Thoracic aorta (tissue), 2 donors: ENCODE measurements at regions not wholly inside any gene's neighbourhood (a gene's known extent, or its start where the extent isn't known, plus 50 kb on each side); places are given as distances from the start of the nearest gene placed in this dataset.

Experiments
- ATAC-seq: fragments of 150-250 bp; one replicate; pipeline ENCODE4 v1.8.0; 2017; ENCODE audit warnings: low read depth; ENCODE audit not compliant: insufficient number of reproducible peaks, low FRiP score
- DNase-seq: peaks from one replicate; pipeline ENCODE4 v3.0.0-alpha.2; 2020; ENCODE audit warnings: low spot score
- H3K27ac ChIP-seq, 2 donors: fragments of 200-600 bp; sonication (generic); 1 replicate in 1 of 2; 2 replicates in 1 of 2; pipeline ENCODE4 v1.5.1; 2016; ENCODE audit warnings: mild to moderate bottlenecking in 2 of 2, moderate library complexity in 2 of 2
- H3K27me3 ChIP-seq: fragments of 200-600 bp; sonication (generic); replicated peaks from 2 replicates; pipeline ENCODE4 v1.6.0; 2016; ENCODE audit warnings: mild to moderate bottlenecking; ENCODE audit not compliant: insufficient read depth
- H3K36me3 ChIP-seq: fragments of 200-600 bp; sonication (generic); one replicate; pipeline ENCODE4 v1.5.1; 2016
- H3K4me1 ChIP-seq, 2 donors: fragments of 200-600 bp; sonication (generic); 1 replicate in 1 of 2; 2 replicates in 1 of 2; pipeline versions ENCODE4 v1.5.1 to v1.6.0; 2016; ENCODE audit warnings: low read depth in 2 of 2, mild to moderate bottlenecking in 1 of 2; ENCODE audit not compliant: control insufficient read depth in 1 of 2
- H3K4me3 ChIP-seq: fragments of 200-600 bp; sonication (generic); 2 replicates; pipeline ENCODE4 v1.5.1; 2016; ENCODE audit warnings: mild to moderate bottlenecking
- H3K9me3 ChIP-seq: fragments of 200-600 bp; sonication (generic); 2 replicates; pipeline ENCODE4 v1.5.1; 2016
- CTCF ChIP-seq: fragments of 200-600 bp; sonication (generic); IDR thresholded peaks from one replicate; pipeline ENCODE4 v1.5.1; 2019; ENCODE audit warnings: antibody characterized with exemption

GRCh38 chr2:107290041-107290440 is 404.1 kb upstream of the ST6GAL2 start:
- H3K9me3 ChIP-seq = no peaks in the 10 kb centered on the region
- ATAC-seq (no peak), DNase-seq (no peak)
- no peaks in the 10 kb centered on the region for H3K36me3 ChIP-seq
- H3K27ac ChIP-seq = no peak overlapping the region
- no peaks in the 10 kb centered on the region for H3K4me1 ChIP-seq
- TF ChIP-seq CTCF = no peak
- H3K27me3 ChIP-seq = no peaks in the 10 kb centered on the region
- H3K4me3 ChIP-seq = no peak overlapping the region

- no peak overlapping the region for H3K27ac ChIP-seq
- no peak for TF ChIP-seq CTCF
- no peaks in the 10 kb centered on the region for H3K36me3 ChIP-seq
- no peaks in the 10 kb centered on the region for H3K27me3 ChIP-seq
- ATAC-seq (no peak), DNase-seq (no peak)
- H3K9me3 ChIP-seq = no peaks in the 10 kb centered on the region
- H3K4me3 ChIP-seq = no peak overlapping the region
- peaks cover 2 to 39% of the 10 kb centered on the region in 2 donors for H3K4me1 ChIP-seq
These were observed 418.0 kb upstream of the ST6GAL2 start for GRCh38 chr2:107303964-107304363.

- ATAC-seq (no peak), DNase-seq (no peak)
- Histone ChIP-seq H3K4me3 (no peak overlapping the region), H3K27ac (no peak overlapping the region), H3K4me1 (peaks cover 3 to 45% of the 10 kb centered on the region in 2 donors), H3K9me3 (no peaks in the 10 kb centered on the region), H3K36me3 (no peaks in the 10 kb centered on the region), H3K27me3 (no peaks in the 10 kb centered on the region)
- no peak for TF ChIP-seq CTCF
These were observed 420.0 kb upstream of the ST6GAL2 start for GRCh38 chr2:107305966-107306365.

- ATAC-seq (no peak), DNase-seq (no peak)
- no peak overlapping the region for H3K4me3 ChIP-seq
- no peak overlapping the region for H3K27ac ChIP-seq
- peaks cover 3 to 45% of the 10 kb centered on the region in 2 donors for H3K4me1 ChIP-seq
- H3K36me3 ChIP-seq = no peaks in the 10 kb centered on the region
- no peaks in the 10 kb centered on the region for H3K27me3 ChIP-seq
- no peak for TF ChIP-seq CTCF
- H3K9me3 ChIP-seq = no peaks in the 10 kb centered on the region
These were observed 420.9 kb upstream of the ST6GAL2 start for GRCh38 chr2:107306881-107307280.

GRCh38 chr2:107308835-107309234 is 422.9 kb upstream of the ST6GAL2 start:
- no peak for ATAC-seq
- Histone ChIP-seq H3K27ac (peak overlapping the region in 1 of 2 donors; percentile 21), H3K4me1 (peaks cover 3 to 42% of the 10 kb centered on the region in 2 donors), H3K4me3 (no peak overlapping the region), H3K36me3 (no peaks in the 10 kb centered on the region), H3K27me3 (no peaks in the 10 kb centered on the region), H3K9me3 (no peaks in the 10 kb centered on the region)
- TF ChIP-seq CTCF = no peak
- DNase-seq = no peak
